ENCODE measurements at regions not wholly inside any gene's neighbourhood (a gene's known extent, or its start where the extent isn't known, plus 50 kb on each side); places are given as distances from the start of the nearest gene placed in this dataset.

- Mint-ChIP-seq H3K36me3 (ENCODE audit: low read depth) (peaks cover 4% of the 10 kb centered on the region), H3K4me1 (peaks cover 4% of the 10 kb centered on the region), H3K4me3 (no peak overlapping the region), H3K27me3 (ENCODE audit: low read depth) (no peaks in the 10 kb centered on the region), H3K9me3 (peaks cover 16% of the 10 kb centered on the region), H3K27ac (ENCODE audit: unreplicated experiment) (no peak overlapping the region)
- no peak for DNase-seq (ENCODE audit: low read depth, low spot score)
- TF ChIP-seq CTCF (conservative IDR thresholded peaks at IDR 0.05): no peak
Observed at GRCh38 chr13:79686441-79686840, 205.5 kb downstream of the NDFIP2 start.

- Mint-ChIP-seq H3K4me3 (no peak overlapping the region), H3K27me3 (ENCODE audit: low read depth) (no peaks in the 10 kb centered on the region), H3K27ac (ENCODE audit: unreplicated experiment) (no peak overlapping the region), H3K9me3 (peaks cover 17% of the 10 kb centered on the region), H3K36me3 (ENCODE audit: low read depth) (peaks cover 4% of the 10 kb centered on the region), H3K4me1 (peaks cover 6% of the 10 kb centered on the region)
- no peak for TF ChIP-seq CTCF (conservative IDR thresholded peaks at IDR 0.05)
- no peak for DNase-seq (ENCODE audit: low read depth, low spot score)
Observed at GRCh38 chr13:79684371-79684770, 203.4 kb downstream of the NDFIP2 start.

GRCh38 chr13:79682164-79682563 lies 201.2 kb downstream of the NDFIP2 start:
- Mint-ChIP-seq H3K27me3 (ENCODE audit: low read depth) (no peaks in the 10 kb centered on the region), H3K9me3 (peaks cover 15% of the 10 kb centered on the region), H3K4me3 (no peak overlapping the region), H3K36me3 (ENCODE audit: low read depth) (peaks cover 4% of the 10 kb centered on the region), H3K27ac (ENCODE audit: unreplicated experiment) (peak overlapping the region; percentile 87), H3K4me1 (peaks cover 16% of the 10 kb centered on the region)
- no peak for TF ChIP-seq CTCF (conservative IDR thresholded peaks at IDR 0.05)
- no peak for DNase-seq (ENCODE audit: low read depth, low spot score)

- no peak for TF ChIP-seq CTCF (conservative IDR thresholded peaks at IDR 0.05)
- Mint-ChIP-seq H3K4me1 (peaks cover 19% of the 10 kb centered on the region), H3K27me3 (ENCODE audit: low read depth) (no peaks in the 10 kb centered on the region), H3K27ac (ENCODE audit: unreplicated experiment) (no peak overlapping the region), H3K9me3 (peaks cover 15% of the 10 kb centered on the region), H3K4me3 (no peak overlapping the region), H3K36me3 (ENCODE audit: low read depth) (peaks cover 4% of the 10 kb centered on the region)
- no peak for DNase-seq (ENCODE audit: low read depth, low spot score)
Observed at GRCh38 chr13:79681069-79681468, 200.1 kb downstream of the NDFIP2 start.

- DNase-seq (ENCODE audit: low read depth, low spot score): no peak
- H3K36me3 Mint-ChIP-seq (ENCODE audit: low read depth): peaks cover 4% of the 10 kb centered on the region
Observed at GRCh38 chr13:79680485-79680884, 199.5 kb downstream of the NDFIP2 start.

More at GRCh38 chr13:79680485-79680884, 199.5 kb downstream of the NDFIP2 start:
- Mint-ChIP-seq H3K9me3 (peaks cover 15% of the 10 kb centered on the region), H3K4me3 (no peak overlapping the region), H3K27ac (ENCODE audit: unreplicated experiment) (no peak overlapping the region), H3K27me3 (ENCODE audit: low read depth) (no peaks in the 10 kb centered on the region), H3K4me1 (peaks cover 22% of the 10 kb centered on the region)
- no peak for TF ChIP-seq CTCF (conservative IDR thresholded peaks at IDR 0.05)

Measured in neural crest cell (in vitro differentiated cells).